HEK293 (cell line): ENCODE measurements at regions not wholly inside any gene's neighbourhood (a gene's known extent, or its start where the extent isn't known, plus 50 kb on each side); places are given as distances from the start of the nearest gene placed in this dataset.

Experiments
- CTCF ChIP-seq: fragments of 450-650 bp; formaldehyde crosslinking; IDR thresholded peaks from 2 replicates; pipeline ENCODE4 v1.5.1; 2016; ENCODE audit warnings: missing biosample characterization, missing genetic modification characterization
- TCF7L2 ChIP-seq: IDR thresholded peaks from 2 replicates; pipeline ENCODE4 v1.6.1; 2011; ENCODE audit warnings: low read depth, mild to moderate bottlenecking, inconsistent platforms, low read length, moderate library complexity, borderline replicate concordance
- ZBTB10 ChIP-seq: fragments of 450-650 bp; formaldehyde crosslinking; IDR thresholded peaks from 2 replicates; pipeline ENCODE4 v1.5.1; 2016; ENCODE audit warnings: missing biosample characterization, missing genetic modification characterization
- ZBTB26 ChIP-seq: fragments of 450-650 bp; formaldehyde crosslinking; optimal IDR thresholded peaks from 2 replicates; pipeline ENCODE3; 2016; ENCODE audit warnings: missing biosample characterization, mild to moderate bottlenecking, missing genetic modification characterization
- ZNF24 ChIP-seq: fragments of 450-650 bp; formaldehyde crosslinking; IDR thresholded peaks from 2 replicates; pipeline ENCODE4 v1.5.1; 2016; ENCODE audit warnings: missing biosample characterization, missing genetic modification characterization
- ZNF510 ChIP-seq: fragments of 450-650 bp; formaldehyde crosslinking; IDR thresholded peaks from 2 replicates; pipeline ENCODE4 v1.5.1; 2018; ENCODE audit warnings: mild to moderate bottlenecking, missing genetic modification characterization, missing biosample characterization; ENCODE audit not compliant: insufficient replicate concordance
- ZNF544 ChIP-seq: fragments of 450-650 bp; formaldehyde crosslinking; IDR thresholded peaks from 2 replicates; pipeline ENCODE4 v1.5.0; 2017; ENCODE audit warnings: missing biosample characterization, missing genetic modification characterization
- ZNF747 ChIP-seq: fragments of 450-650 bp; formaldehyde crosslinking; IDR thresholded peaks from 2 replicates; pipeline ENCODE4 v1.5.1; 2016; ENCODE audit warnings: missing biosample characterization, missing genetic modification characterization
- ZNF792 ChIP-seq: fragments of 450-650 bp; formaldehyde crosslinking; IDR thresholded peaks from 2 replicates; pipeline ENCODE4 v1.5.1; 2016; ENCODE audit warnings: missing biosample characterization, missing genetic modification characterization
- TF ChIP-seq, protein P1 (sequence below): fragments of 450-650 bp; formaldehyde crosslinking; IDR thresholded peaks from 2 replicates; pipeline ENCODE4 v1.5.1; 2016; ENCODE audit warnings: missing biosample characterization, missing genetic modification characterization, low read depth

DNA sequence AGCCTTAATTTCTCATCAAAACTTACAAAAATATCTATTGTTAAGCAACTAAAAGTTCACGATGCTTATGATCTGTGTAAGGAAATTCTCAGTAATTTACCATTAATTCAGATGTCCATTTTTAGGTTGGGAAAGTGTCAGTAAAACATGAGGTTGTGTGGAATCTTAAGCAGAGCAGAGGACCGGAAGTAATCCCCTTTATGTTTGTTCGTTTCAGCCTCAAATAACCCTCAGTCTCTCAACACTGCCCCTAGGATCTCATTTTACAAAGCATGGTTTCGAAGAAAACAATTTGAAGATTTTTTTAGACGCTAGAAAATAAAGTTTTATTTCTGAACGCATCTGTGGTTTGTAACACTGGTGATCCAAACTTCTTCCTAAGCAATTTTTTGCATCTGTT, 504.2 kb downstream of the MAT2B start:
- TF ChIP-seq ZNF510 (tag by site-specific recombination) (no peak), ZNF747 (no peak), TCF7L2 (no peak), ZBTB26 (tag by site-specific recombination) (no peak), CTCF (no peak), ZNF24 (no peak), ZNF544 (tag by site-specific recombination) (no peak), ZNF792 (tag by site-specific recombination) (no peak), ZBTB10 (no peak)
- TF ChIP-seq, protein P1, sequence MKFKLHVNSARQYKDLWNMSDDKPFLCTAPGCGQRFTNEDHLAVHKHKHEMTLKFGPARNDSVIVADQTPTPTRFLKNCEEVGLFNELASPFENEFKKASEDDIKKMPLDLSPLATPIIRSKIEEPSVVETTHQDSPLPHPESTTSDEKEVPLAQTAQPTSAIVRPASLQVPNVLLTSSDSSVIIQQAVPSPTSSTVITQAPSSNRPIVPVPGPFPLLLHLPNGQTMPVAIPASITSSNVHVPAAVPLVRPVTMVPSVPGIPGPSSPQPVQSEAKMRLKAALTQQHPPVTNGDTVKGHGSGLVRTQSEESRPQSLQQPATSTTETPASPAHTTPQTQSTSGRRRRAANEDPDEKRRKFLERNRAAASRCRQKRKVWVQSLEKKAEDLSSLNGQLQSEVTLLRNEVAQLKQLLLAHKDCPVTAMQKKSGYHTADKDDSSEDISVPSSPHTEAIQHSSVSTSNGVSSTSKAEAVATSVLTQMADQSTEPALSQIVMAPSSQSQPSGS: no peak
